ENCODE measurements at regions not wholly inside any gene's neighbourhood (a gene's known extent, or its start where the extent isn't known, plus 50 kb on each side); places are given as distances from the start of the nearest gene placed in this dataset.

- DNase-seq (ENCODE audit: low read depth) = no peak
Observed at GRCh38 chr6:21426841-21427490, 166.6 kb upstream of the SOX4 start.

GRCh38 chr6:21429291-21429690 is 164.3 kb upstream of the SOX4 start:
- DNase-seq (ENCODE audit: low read depth) = no peak

DNA sequence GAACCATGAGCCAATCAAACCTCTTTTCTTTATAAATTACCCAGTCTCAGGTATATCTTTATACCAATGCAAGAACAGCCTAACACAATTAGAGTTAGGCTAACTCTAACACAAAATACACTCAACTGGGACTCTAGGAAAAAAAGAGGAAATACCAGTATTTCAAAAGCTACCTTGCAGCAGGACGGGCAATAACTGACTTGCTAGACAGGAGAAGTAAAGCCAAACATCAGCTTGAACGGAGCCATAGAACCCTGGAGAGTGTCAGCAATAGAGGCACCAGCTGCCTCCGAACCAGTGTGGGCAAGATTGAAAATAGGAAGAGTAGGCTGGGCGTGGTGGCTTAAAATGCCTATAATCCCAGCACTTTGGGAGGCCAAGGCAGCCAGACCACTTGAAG is 162.0 kb upstream of the SOX4 start:
- no peak for DNase-seq (ENCODE audit: low read depth)

DNA sequence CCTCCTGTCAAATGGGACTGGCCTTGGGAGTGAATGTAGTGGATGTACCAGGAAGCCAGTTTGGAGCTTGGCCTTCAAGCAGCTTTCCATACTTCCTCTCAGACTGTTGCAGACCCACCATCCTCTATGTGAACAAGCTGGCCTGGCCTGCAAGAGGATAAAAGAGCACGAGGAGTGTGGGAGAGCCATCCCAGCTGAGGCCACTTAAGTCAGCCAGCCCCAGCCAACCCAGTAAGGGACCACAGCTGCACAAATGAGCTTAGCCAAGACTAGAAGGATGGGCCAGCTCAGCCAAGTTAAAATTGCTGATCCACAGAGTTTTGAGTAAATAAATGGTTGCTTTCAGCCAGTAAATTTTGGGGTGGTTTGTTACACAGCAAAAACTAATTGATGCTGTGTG is 156.9 kb upstream of the SOX4 start:
- no peak for DNase-seq (ENCODE audit: low read depth)

DNA sequence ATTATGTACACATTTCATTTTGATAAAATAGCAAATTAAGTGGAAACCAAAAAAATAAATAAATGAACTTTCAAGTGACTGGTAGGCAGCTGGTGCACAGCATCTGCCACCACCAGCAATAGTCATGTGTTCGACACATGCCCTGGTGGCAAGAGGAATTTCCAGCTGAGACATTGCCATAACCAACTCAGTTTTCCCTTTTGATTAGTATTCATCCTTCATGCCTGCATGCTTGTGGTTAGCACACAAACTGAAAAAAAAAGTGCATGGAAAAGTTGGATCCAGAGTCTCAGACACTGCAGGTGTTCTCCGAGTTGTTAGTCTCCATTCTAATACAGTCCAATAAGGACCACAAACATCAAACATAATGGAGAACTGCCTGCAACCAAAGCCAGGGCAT is 156.0 kb upstream of the SOX4 start:
- no peak for DNase-seq (ENCODE audit: low read depth)

GRCh38 chr6:21438237-21438985 is 155.1 kb upstream of the SOX4 start:
- no peak for DNase-seq (ENCODE audit: low read depth)

DNA sequence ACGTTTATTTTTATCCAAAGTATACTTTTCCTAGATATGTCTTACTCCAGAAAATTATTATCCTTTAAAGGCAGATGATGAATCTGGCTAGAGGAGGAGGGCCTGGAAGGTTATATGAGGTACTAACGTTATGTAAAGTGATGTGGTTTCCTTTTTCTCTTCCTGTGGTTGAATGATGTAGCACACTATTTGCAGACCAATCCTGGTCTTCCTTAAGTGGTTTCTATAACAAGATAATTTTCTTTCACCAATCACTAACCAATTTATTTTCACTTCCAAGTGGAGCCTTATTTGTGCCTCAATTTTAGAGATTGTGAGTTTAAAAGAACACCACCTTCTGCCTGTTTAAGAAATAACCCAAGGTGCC is 154.6 kb upstream of the SOX4 start:
- no peak for DNase-seq (ENCODE audit: low read depth)

- DNase-seq (ENCODE audit: low read depth) = no peak
Observed at GRCh38 chr6:21441386-21441785, 152.2 kb upstream of the SOX4 start.

- no peak for DNase-seq (ENCODE audit: low read depth)
Observed at GRCh38 chr6:21442874-21443273, 150.7 kb upstream of the SOX4 start.

DNA sequence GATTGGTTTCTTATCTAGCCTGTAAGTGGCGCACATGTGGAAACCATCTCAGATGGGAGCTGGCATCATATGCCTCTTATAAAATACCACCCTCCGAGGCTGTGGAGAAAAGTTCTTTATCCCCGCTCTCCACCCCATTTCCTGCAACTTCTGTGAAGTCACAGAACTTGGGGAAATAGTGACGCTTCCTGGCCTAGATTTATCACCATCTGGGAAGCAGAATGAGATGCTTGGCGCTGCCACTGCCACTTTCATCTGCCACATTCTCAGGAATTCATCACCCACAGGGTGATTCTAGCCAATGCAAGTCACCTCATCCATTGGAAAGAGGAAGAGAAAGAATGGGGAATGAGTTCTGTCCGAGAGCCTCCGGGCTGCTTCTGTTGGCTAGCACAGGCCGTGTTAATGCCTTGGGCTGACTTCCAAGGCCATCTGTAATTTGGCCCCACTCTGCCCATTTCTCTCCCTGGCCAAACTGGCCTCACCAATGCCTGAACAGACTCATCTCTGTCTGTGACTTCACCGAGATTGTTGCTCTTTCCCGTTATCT is 148.8 kb upstream of the SOX4 start:
- DNase-seq (ENCODE audit: low read depth) = no peak

DNA sequence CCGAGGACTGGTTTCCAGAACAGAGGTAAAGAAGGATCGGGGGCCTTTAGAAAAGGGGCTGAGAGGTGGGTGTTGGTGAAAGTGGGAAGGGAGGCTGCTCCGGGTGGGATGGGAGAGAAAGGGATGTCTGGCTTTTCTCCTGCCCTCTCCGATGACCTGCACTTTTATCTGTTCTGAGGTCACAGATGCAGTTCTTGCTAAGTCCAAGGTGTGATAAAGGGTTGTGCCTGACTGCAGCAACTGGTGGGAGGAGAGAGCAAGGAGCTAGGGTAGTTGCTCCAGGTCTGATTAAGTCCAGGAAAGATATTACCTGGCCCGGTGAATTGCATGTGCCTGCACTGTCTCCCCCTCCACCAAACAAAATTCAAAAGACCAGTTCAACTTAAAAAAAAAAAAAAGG is 145.6 kb upstream of the SOX4 start:
- DNase-seq (ENCODE audit: low read depth) = no peak

DNA sequence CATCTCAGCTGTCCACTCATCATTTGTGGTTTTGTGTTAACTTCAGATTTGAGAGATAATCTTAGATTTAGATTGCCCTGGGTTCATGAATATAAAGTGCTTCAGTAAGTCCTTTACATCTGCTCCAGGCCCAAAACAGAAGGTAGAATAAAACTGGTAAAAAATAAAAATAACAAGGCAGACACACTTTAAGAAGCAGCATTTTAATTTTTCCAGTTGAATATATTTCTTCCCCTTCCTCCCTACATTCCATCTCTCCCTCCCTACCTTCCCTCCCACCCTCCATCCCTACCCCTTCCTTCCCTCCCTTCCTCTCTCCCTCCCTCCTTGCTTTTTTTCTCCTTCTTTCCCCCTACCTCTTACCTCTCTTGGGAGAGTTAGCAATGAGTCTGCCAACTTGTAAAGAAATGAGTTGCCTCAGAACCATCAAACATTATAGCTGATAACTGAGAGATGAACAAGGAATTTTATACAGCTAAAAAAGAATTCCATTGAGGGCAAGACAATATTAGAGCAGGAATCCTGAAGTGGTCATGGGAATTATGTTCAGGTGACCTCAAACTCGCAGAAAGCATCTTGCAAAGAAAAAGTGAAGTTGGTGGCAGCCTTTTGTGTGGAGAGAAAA is 145.0 kb upstream of the SOX4 start:
- no peak for DNase-seq (ENCODE audit: low read depth)

- no peak for DNase-seq (ENCODE audit: low read depth)
Observed at GRCh38 chr6:21450149-21450548, 143.4 kb upstream of the SOX4 start.

GRCh38 chr6:21450628-21451027 is 142.9 kb upstream of the SOX4 start:
- DNase-seq (ENCODE audit: low read depth) = no peak

DNA sequence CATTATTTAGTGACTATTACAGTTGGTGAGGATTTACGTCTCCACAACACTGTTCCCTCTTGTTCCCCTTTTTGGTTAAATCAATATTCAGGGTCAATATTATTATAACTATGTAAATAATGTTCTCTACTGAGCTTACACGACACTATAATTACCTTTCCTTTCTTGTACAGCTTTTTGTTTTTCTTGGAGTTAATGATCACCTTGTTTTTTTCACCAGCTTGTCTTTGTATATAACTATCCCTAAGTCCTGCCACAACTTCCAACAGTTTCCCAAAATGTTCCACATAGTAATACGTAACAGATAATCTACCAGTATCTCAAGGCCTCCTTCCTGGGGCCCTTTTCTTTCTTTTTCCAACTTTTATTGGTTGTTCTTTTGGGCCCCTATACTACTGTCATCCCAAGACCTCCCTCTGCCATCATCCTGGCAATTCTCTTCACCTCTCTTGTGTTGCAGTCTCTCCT is 142.0 kb upstream of the SOX4 start:
- no peak for DNase-seq (ENCODE audit: low read depth)

DNA sequence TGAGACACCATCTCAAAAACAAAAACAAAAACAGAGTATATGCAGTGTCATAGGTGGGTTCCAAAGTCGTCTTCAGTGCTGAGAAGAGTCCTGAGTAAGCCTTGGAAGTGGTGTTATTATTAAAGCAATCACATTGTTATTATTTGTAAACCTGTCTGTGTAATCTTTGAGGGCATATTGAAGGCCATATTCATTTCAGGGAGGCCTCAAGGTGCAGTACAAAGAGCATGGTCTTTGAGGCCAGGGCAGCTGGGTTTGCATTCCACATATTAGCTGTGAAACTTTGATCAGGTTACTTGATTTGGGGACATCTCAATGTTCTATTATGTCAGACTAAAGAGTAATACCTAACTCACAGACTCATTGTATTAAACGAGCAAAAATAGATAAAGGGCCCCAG is 139.3 kb upstream of the SOX4 start:
- no peak for DNase-seq (ENCODE audit: low read depth)

DNA sequence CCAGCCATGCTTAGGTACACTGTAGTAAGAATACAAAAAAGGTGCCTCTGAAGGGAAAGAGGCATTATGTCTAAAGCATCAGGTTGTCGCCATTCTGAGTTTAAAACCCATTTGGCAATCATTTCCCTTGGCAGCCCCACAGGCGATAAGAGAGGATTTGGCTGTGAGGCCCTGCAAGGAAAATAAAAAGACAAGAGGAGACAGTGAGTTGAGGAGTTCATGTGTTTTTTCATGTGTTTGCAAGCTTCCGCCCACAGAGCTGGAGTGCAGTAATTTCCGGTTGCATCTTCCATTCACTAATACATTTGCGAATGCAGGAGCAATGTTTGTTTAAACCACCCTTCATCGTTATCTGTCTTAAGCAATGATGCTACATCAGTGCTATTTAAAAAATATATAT is 138.5 kb upstream of the SOX4 start:
- no peak for DNase-seq (ENCODE audit: low read depth)

GRCh38 chr6:21457647-21458046 is 135.9 kb upstream of the SOX4 start:
- no peak for DNase-seq (ENCODE audit: low read depth)

DNA sequence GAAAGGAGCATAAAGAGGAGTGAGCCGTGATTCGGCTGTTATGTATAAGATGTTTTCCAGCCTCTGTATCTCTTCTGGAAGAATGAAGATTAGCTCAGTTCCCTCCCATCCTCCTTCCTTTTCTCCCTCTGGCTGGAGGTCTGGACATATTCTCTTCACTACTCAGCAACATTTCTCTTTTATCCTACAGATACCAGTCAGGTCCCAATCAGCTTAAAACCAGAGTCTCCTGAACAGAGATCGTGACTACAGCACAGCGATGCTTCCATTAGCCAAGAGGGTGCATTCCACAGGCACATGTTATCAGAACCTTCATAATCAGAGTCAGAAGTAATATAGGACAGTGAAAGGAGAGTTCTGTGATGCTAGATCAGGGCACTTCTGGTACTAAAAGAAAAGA is 133.9 kb upstream of the SOX4 start:
- no peak for DNase-seq (ENCODE audit: low read depth)

- DNase-seq (ENCODE audit: low read depth) = no peak
Observed at GRCh38 chr6:21461844-21462518, 131.6 kb upstream of the SOX4 start.

DNA sequence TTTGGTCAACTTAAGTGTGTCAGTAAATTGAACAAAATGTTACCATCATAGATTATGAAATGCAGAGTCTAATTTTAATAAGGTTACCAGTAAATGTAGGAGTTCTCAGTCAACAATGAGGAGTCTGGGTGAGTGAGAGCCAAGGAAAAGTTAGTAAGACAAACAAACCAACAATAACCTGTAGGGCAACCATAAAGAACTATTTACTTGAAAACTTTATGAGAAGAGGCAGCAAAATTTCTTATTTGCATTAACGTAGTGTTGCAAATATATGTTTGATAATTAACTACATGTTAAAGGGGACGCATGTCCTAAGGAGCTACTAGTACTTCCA is 131.1 kb upstream of the SOX4 start:
- DNase-seq (ENCODE audit: low read depth) = no peak

- no peak for DNase-seq (ENCODE audit: low read depth)
Observed at GRCh38 chr6:21467091-21467490, 126.5 kb upstream of the SOX4 start.

DNA sequence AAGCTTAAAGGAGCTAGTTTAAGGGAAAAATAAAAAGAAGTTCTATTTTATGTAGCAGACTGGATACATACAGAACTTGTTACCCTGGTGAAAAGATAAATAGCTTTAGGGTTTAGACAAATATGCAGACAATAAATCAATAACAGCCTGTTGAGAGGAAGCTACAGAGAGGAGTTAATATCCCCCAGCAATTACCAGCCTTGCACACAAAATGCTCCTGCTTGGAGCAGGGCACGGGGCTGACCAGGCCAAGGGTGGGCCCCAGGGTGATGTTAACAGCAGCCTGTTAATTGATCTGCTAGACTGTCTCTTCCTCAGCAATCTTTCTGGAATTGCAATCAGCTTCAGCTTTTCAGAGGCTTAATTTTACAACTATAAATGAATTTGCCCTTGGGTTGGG is 125.1 kb upstream of the SOX4 start:
- DNase-seq (ENCODE audit: low read depth) = no peak
